ENCODE measurements at regions not wholly inside any gene's neighbourhood (a gene's known extent, or its start where the extent isn't known, plus 50 kb on each side); places are given as distances from the start of the nearest gene placed in this dataset.

GRCh38 chr14:85205875-85206274 is 324.1 kb upstream of the FLRT2 start:
- Histone ChIP-seq H3K27ac (ENCODE audit: low read depth, low read length) (no peak overlapping the region), H3K4me3 (ENCODE audit: low read depth, low read length) (no peak overlapping the region), H3K36me3 (ENCODE audit: insufficient read depth, low read length) (no peaks in the 10 kb centered on the region), H3K4me1 (ENCODE audit: control insufficient read depth, insufficient read depth, low read length, unreplicated experiment) (no peaks in the 10 kb centered on the region), H3K79me2 (ENCODE audit: control insufficient read depth, insufficient read depth, low read length, unreplicated experiment) (no peaks in the 10 kb centered on the region), H3K27me3 (ENCODE audit: insufficient read depth, low read length) (no peaks in the 10 kb centered on the region), H2AFZ (ENCODE audit: low read length, unreplicated experiment) (no peak overlapping the region)

GRCh38 chr14:85214471-85214870 is 315.5 kb upstream of the FLRT2 start:
- Histone ChIP-seq H3K4me3 (ENCODE audit: low read depth, low read length) (no peak overlapping the region), H3K27ac (ENCODE audit: low read depth, low read length) (no peak overlapping the region), H3K4me1 (ENCODE audit: control insufficient read depth, insufficient read depth, low read length, unreplicated experiment) (no peaks in the 10 kb centered on the region), H3K27me3 (ENCODE audit: insufficient read depth, low read length) (no peaks in the 10 kb centered on the region), H3K36me3 (ENCODE audit: insufficient read depth, low read length) (no peaks in the 10 kb centered on the region), H3K79me2 (ENCODE audit: control insufficient read depth, insufficient read depth, low read length, unreplicated experiment) (no peaks in the 10 kb centered on the region), H2AFZ (ENCODE audit: low read length, unreplicated experiment) (no peak overlapping the region)

GRCh38 chr14:85217412-85217811 is 312.5 kb upstream of the FLRT2 start:
- Histone ChIP-seq H3K4me1 (ENCODE audit: control insufficient read depth, insufficient read depth, low read length, unreplicated experiment) (no peaks in the 10 kb centered on the region), H3K79me2 (ENCODE audit: control insufficient read depth, insufficient read depth, low read length, unreplicated experiment) (no peaks in the 10 kb centered on the region), H3K27me3 (ENCODE audit: insufficient read depth, low read length) (no peaks in the 10 kb centered on the region), H2AFZ (ENCODE audit: low read length, unreplicated experiment) (no peak overlapping the region), H3K36me3 (ENCODE audit: insufficient read depth, low read length) (no peaks in the 10 kb centered on the region), H3K27ac (ENCODE audit: low read depth, low read length) (no peak overlapping the region), H3K4me3 (ENCODE audit: low read depth, low read length) (no peak overlapping the region)

GRCh38 chr14:85218982-85219381 is 311.0 kb upstream of the FLRT2 start:
- Histone ChIP-seq H3K4me1 (ENCODE audit: control insufficient read depth, insufficient read depth, low read length, unreplicated experiment) (no peaks in the 10 kb centered on the region), H3K27ac (ENCODE audit: low read depth, low read length) (no peak overlapping the region), H3K4me3 (ENCODE audit: low read depth, low read length) (no peak overlapping the region), H3K27me3 (ENCODE audit: insufficient read depth, low read length) (no peaks in the 10 kb centered on the region), H3K79me2 (ENCODE audit: control insufficient read depth, insufficient read depth, low read length, unreplicated experiment) (no peaks in the 10 kb centered on the region), H2AFZ (ENCODE audit: low read length, unreplicated experiment) (no peak overlapping the region), H3K36me3 (ENCODE audit: insufficient read depth, low read length) (no peaks in the 10 kb centered on the region)

- Histone ChIP-seq H3K27ac (ENCODE audit: low read depth, low read length) (no peak overlapping the region), H3K36me3 (ENCODE audit: insufficient read depth, low read length) (no peaks in the 10 kb centered on the region), H3K27me3 (ENCODE audit: insufficient read depth, low read length) (no peaks in the 10 kb centered on the region)
These were observed 308.1 kb upstream of the FLRT2 start for GRCh38 chr14:85221832-85222231.

GRCh38 chr14:85222341-85222740 is 307.6 kb upstream of the FLRT2 start:
- Histone ChIP-seq H3K27ac (ENCODE audit: low read depth, low read length) (no peak overlapping the region), H3K4me1 (ENCODE audit: control insufficient read depth, insufficient read depth, low read length, unreplicated experiment) (no peaks in the 10 kb centered on the region), H3K4me3 (ENCODE audit: low read depth, low read length) (no peak overlapping the region), H3K36me3 (ENCODE audit: insufficient read depth, low read length) (no peaks in the 10 kb centered on the region), H3K79me2 (ENCODE audit: control insufficient read depth, insufficient read depth, low read length, unreplicated experiment) (no peaks in the 10 kb centered on the region), H3K27me3 (ENCODE audit: insufficient read depth, low read length) (no peaks in the 10 kb centered on the region), H2AFZ (ENCODE audit: low read length, unreplicated experiment) (no peak overlapping the region)

More at GRCh38 chr14:85221832-85222231, 308.1 kb upstream of the FLRT2 start:
- no peaks in the 10 kb centered on the region for H3K79me2 ChIP-seq (ENCODE audit: control insufficient read depth, insufficient read depth, low read length, unreplicated experiment)
- H3K4me3 ChIP-seq (ENCODE audit: low read depth, low read length) = no peak overlapping the region
- no peak overlapping the region for H2AFZ ChIP-seq (ENCODE audit: low read length, unreplicated experiment)
- no peaks in the 10 kb centered on the region for H3K4me1 ChIP-seq (ENCODE audit: control insufficient read depth, insufficient read depth, low read length, unreplicated experiment)

- H3K27ac ChIP-seq (ENCODE audit: low read depth, low read length) = no peak overlapping the region
- H3K4me1 ChIP-seq (ENCODE audit: control insufficient read depth, insufficient read depth, low read length, unreplicated experiment) = no peaks in the 10 kb centered on the region
- no peaks in the 10 kb centered on the region for H3K27me3 ChIP-seq (ENCODE audit: insufficient read depth, low read length)
- H2AFZ ChIP-seq (ENCODE audit: low read length, unreplicated experiment) = no peak overlapping the region
- H3K4me3 ChIP-seq (ENCODE audit: low read depth, low read length) = no peak overlapping the region
- no peaks in the 10 kb centered on the region for H3K36me3 ChIP-seq (ENCODE audit: insufficient read depth, low read length)
- no peaks in the 10 kb centered on the region for H3K79me2 ChIP-seq (ENCODE audit: control insufficient read depth, insufficient read depth, low read length, unreplicated experiment)
These were observed 306.3 kb upstream of the FLRT2 start for GRCh38 chr14:85223667-85224066.

GRCh38 chr14:85224241-85224640 is 305.7 kb upstream of the FLRT2 start:
- Histone ChIP-seq H3K27me3 (ENCODE audit: insufficient read depth, low read length) (no peaks in the 10 kb centered on the region), H3K79me2 (ENCODE audit: control insufficient read depth, insufficient read depth, low read length, unreplicated experiment) (no peaks in the 10 kb centered on the region), H3K4me3 (ENCODE audit: low read depth, low read length) (no peak overlapping the region), H3K4me1 (ENCODE audit: control insufficient read depth, insufficient read depth, low read length, unreplicated experiment) (no peaks in the 10 kb centered on the region), H3K27ac (ENCODE audit: low read depth, low read length) (no peak overlapping the region), H2AFZ (ENCODE audit: low read length, unreplicated experiment) (no peak overlapping the region), H3K36me3 (ENCODE audit: insufficient read depth, low read length) (no peaks in the 10 kb centered on the region)

- H3K27me3 ChIP-seq (ENCODE audit: insufficient read depth, low read length) = no peaks in the 10 kb centered on the region
- no peak overlapping the region for H2AFZ ChIP-seq (ENCODE audit: low read length, unreplicated experiment)
- H3K27ac ChIP-seq (ENCODE audit: low read depth, low read length) = no peak overlapping the region
- H3K79me2 ChIP-seq (ENCODE audit: control insufficient read depth, insufficient read depth, low read length, unreplicated experiment) = no peaks in the 10 kb centered on the region
- H3K36me3 ChIP-seq (ENCODE audit: insufficient read depth, low read length) = no peaks in the 10 kb centered on the region
- no peak overlapping the region for H3K4me3 ChIP-seq (ENCODE audit: low read depth, low read length)
- H3K4me1 ChIP-seq (ENCODE audit: control insufficient read depth, insufficient read depth, low read length, unreplicated experiment) = peaks cover 9% of the 10 kb centered on the region
These were observed 296.2 kb upstream of the FLRT2 start for GRCh38 chr14:85233756-85234155.

- no peak overlapping the region for H2AFZ ChIP-seq (ENCODE audit: low read length, unreplicated experiment)
- no peak overlapping the region for H3K27ac ChIP-seq (ENCODE audit: low read depth, low read length)
These were observed 295.6 kb upstream of the FLRT2 start for GRCh38 chr14:85234156-85235025.

GRCh38 chr14:85235868-85236267 is 294.1 kb upstream of the FLRT2 start:
- Histone ChIP-seq H3K79me2 (ENCODE audit: control insufficient read depth, insufficient read depth, low read length, unreplicated experiment) (no peaks in the 10 kb centered on the region), H3K27ac (ENCODE audit: low read depth, low read length) (no peak overlapping the region), H3K36me3 (ENCODE audit: insufficient read depth, low read length) (no peaks in the 10 kb centered on the region), H3K4me3 (ENCODE audit: low read depth, low read length) (no peak overlapping the region), H3K4me1 (ENCODE audit: control insufficient read depth, insufficient read depth, low read length, unreplicated experiment) (peaks cover 10% of the 10 kb centered on the region), H3K27me3 (ENCODE audit: insufficient read depth, low read length) (no peaks in the 10 kb centered on the region), H2AFZ (ENCODE audit: low read length, unreplicated experiment) (no peak overlapping the region)

More at GRCh38 chr14:85234156-85235025, 295.6 kb upstream of the FLRT2 start:
- H3K4me3 ChIP-seq (ENCODE audit: low read depth, low read length) = no peak overlapping the region
- no peaks in the 10 kb centered on the region for H3K79me2 ChIP-seq (ENCODE audit: control insufficient read depth, insufficient read depth, low read length, unreplicated experiment)
- peaks cover 9% of the 10 kb centered on the region for H3K4me1 ChIP-seq (ENCODE audit: control insufficient read depth, insufficient read depth, low read length, unreplicated experiment)
- no peaks in the 10 kb centered on the region for H3K27me3 ChIP-seq (ENCODE audit: insufficient read depth, low read length)
- no peaks in the 10 kb centered on the region for H3K36me3 ChIP-seq (ENCODE audit: insufficient read depth, low read length)

Data from ACC112 (cell line).